ENCODE measurements at regions not wholly inside any gene's neighbourhood (a gene's known extent, or its start where the extent isn't known, plus 50 kb on each side); places are given as distances from the start of the nearest gene placed in this dataset.
"Not testable (repeated sequence)": the region's sequence is repeated elsewhere in the genome, so short reads cannot be mapped to it uniquely, and the experiment has no call there.

DNA sequence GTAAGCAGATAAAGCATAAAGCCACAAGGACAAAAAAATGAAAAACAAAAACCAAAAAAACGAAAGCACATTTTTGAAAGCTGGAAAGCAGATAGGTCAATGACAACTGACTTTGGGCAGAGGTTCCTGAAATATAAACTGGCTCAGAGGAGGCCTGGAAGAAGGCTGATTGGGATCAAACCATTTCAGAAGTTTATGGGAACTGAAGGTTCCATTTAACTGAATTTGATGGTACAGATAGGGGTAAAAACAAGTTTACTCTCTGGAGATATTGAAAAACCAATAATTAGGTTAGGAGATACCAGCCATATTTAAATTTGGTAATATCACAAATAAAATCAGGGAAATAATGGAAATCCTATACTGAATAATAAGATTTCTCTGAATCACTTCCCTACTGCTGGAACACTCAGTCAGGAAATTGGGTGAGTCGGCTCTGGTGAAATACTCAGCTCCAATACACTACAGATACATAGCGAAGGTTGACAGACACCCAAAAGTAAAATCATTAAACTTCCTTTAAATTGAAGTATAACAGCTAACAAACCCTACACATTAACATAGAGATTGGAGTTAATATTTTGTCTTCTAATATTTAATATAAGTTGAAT is 1584.3 kb downstream of the STIM2 start:
- DNase-seq, result no peak

- DNase-seq, result no peak
These were observed 1588.4 kb downstream of the STIM2 start for GRCh38 chr4:28449085-28449484.

- no peak for DNase-seq
These were observed 1590.7 kb downstream of the STIM2 start for GRCh38 chr4:28451346-28451745.

- DNase-seq, result no peak
These were observed 1602.4 kb downstream of the STIM2 start for GRCh38 chr4:28462766-28463700.

GRCh38 chr4:28464823-28465222 is 1604.2 kb downstream of the STIM2 start:
- DNase-seq, result no peak

GRCh38 chr4:28466886-28467285 is 1606.2 kb downstream of the STIM2 start:
- not testable (repeated sequence) for DNase-seq

DNA sequence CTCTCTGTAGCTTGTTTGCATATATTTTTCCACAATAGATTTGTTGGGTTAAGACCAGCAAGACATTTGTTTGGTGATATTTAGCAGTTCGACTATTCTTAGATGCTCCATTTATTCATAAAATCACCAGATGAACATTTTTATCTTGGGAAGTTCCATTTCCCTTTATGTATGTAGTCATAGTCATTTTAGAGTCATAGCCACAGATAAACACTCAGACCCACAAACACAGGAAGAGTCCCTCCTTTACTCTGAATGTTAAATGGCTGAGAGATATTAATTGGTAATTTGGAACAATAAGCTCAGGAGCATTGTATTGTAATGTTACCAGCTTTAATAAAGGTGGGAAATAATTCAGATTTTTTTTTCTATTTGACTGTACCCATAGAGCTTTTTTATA is 1608.7 kb downstream of the STIM2 start:
- no peak for DNase-seq

DNA sequence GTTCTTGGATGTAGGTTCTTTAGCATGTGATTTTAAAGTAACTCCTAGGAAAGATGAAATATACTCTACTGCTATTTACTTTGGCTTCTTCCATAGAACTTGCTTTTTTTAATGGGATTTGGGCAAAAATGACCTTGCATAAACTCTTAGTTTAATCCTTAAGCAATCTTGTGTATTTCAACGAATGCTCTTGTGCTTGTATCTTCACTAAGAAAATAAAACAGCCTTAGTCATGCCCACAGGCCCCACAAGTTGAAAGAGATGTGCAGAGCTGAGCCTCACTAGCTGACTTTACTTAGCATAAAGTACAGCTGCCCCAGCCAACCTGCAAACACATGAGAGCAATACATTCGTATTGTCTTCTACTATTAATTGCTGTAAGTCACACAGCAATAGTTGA is 1609.2 kb downstream of the STIM2 start:
- no peak for DNase-seq

GRCh38 chr4:28475381-28475780 is 1614.7 kb downstream of the STIM2 start:
- DNase-seq, result no peak

DNA sequence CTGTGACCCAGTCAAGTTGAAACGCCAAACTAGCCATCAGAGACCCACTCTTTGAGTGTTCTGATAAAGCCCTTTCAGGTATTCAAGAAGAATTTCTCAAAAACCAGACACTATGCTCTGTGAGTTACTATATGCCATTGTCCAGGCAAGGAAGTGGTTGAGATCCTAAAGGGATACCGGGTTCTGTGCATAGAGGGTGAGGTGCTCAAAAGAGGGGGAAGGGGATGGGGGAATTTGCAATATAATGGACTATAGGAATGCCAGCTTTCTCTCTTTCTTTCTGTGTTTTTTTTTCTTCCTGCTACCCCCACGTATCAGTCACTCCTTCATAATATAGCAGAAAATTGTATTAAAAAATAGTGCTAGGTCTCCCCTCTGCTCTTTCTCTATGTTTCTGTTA is 1619.0 kb downstream of the STIM2 start:
- DNase-seq, result no peak

DNA sequence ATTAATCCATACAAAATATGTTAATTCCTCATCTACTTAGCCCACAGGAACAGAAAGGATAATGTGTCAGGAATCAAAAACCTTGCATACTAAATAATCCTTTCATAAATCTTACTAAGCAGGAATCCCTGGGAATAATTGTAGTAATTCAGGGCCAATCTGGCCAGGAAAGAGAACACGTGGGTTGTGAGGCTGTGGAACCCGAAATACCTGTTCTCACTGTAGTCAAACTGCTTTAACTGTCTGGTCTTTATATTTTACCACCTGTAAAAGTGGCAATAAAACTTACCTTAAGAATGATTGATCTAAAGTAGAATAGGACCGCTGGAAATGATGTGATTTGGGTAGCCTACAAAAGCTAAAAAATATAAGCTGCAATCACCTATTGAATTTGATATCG is 1620.9 kb downstream of the STIM2 start:
- no peak for DNase-seq

DNA sequence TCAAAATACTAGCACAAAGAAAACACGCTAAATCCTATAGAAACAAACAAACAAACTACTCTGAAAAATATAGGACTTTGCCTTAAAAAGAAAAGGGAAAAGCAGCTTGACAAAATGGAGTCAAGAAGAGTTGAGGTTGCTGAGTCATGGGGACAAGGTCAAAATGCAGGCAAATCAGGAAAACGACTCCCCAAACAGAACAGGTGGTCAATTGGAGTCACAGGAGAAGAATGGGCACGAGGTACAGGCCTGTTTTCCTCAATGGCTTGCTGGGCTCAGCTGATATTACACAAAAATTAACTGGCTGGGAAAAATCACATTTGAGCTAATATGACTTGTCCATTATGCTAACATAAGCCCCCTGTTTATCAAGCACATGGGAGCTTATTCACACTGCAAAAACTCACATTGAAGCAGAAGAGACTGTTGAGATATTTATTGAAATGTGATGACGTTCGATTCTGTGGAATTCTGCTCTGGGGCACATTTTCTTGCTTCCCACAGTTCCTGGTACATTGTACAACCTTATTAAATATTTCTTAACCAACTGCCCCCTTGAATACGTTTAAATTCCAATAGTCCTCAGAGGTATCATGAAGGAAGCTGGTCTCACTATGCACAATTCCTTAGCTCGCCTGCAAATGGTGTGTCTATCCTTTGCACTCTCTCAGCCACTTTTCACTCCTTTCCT is 1622.1 kb downstream of the STIM2 start:
- DNase-seq, result no peak

DNA sequence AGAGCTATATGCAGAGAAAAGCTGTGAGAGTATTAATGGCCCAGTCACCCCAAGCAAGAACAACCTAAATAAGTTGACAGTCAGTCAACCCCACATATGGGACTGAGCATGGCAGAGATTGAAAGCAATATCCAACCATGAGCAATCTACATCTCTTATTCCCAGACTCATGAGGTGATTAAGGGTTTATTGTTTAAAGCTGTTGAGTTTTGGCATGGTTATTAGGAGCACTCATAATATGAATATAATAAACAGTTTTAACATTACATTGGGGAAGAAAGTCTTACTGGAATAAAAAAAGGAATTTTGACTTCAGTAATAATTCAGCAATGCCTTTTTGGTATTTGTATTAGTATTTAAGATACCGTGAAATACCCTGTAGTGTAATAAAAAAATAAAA is 1627.4 kb downstream of the STIM2 start:
- DNase-seq, result no peak

DNA sequence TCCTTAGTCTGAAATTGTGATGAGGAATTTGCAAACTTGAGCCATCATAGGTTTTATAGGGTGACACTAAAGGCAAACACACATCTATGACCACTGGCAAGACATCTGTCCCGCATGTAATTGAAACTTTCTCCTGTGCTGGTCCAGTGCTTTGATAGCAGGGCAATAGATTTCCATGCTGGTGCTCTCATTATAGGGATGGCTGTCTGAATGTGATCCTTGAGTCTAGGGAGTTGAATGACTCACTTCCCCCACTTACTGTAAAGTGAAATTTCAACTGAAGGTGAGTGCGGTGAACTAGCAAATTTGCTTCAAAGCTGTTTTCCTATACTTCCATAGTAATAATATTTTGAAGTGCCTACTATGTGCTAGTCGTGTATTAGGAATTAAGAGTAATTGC is 1630.0 kb downstream of the STIM2 start:
- DNase-seq, result no peak

- DNase-seq, result no peak
These were observed 1644.4 kb downstream of the STIM2 start for GRCh38 chr4:28505064-28505463.

DNA sequence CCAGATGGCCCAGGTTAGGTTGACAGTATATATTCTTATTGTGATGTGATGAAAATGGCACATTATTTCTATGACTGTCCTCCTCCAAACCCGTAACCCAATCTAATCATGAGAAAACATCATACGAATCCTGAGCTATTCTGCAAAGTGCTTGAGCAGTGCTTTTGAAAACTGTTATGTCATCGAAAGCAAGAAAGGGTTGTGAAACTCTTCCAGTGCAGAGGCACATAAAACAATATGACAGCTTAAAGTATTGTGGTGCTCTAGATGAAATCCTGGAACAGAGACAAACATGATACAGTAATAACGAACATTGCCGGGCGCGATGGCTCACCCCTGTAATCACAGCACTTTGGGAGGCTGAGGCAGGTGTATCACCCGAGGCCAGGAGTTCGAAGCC is 1648.0 kb downstream of the STIM2 start:
- no peak for DNase-seq

GRCh38 chr4:28514766-28515165 is 1654.1 kb downstream of the STIM2 start:
- not testable (repeated sequence) for DNase-seq

DNA sequence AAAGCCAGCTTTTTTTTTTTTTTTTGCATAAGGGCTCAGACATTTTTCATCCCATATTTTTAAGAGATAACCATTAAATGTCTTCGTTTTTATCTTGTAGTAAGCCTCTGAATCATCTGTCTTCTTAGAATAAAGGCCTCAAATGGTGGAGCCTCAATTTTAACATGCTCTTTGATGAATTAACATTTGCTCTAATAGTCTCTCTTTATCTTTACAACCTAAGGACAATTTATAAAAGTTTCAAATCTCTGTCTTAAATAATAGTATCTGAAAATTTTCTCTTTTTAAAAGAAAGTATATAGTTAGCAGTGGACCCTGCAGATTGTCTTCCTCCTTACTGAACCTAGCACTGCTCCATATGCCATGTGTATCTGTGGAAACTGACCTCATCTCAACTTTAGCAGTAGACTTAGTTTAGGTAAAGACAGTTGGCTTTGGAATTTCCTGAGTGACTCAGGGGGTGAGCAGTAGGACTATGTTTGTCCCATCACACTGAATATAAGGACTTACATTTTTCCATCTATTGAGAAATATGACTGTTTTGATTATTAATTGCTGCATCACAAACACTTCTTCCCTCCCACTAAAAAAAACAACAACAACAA is 1658.0 kb downstream of the STIM2 start:
- no peak for DNase-seq

GRCh38 chr4:28523681-28524190 is 1663.1 kb downstream of the STIM2 start:
- DNase-seq, result no peak

GRCh38 chr4:28536124-28536523 is 1675.5 kb downstream of the STIM2 start:
- no peak for DNase-seq

DNA sequence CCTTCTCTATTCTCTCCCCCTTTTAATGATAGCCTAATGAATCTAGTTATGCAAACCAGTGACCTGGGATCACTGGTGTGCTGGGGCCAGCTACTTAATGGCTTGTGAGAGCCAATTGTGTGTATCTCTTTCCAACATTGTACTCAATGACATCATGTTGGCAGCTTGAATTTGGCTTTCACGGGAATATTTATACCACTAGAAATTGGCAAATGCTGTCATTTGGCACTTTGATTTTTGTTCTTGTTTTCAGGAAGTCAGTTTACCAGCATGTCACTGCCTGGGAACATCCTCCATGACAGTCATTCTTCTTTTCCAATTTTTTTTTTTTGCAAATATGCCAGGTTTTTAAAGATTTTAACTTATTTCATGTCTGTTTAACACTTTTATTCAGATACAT is 1685.3 kb downstream of the STIM2 start:
- DNase-seq, result no peak

DNA sequence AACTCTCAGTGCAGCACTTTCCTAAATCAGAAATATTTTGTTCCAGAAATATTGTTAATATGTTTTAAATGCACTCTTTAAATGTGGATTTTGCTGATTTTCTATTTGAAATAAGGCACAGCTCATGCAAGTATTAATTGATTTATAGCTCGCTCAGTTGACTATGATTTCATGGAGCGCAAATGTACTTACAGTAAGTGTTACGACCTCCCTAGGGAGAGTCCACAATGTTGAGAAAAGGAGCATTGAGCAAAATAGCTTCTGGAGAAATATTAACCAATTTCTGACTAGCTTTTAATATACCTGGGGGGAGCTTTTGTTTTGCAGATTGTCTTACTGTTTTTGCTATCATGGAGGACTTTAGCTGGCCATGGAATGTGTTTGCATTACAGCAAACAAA is 1687.5 kb downstream of the STIM2 start:
- DNase-seq, result no peak

- DNase-seq, result no peak
These were observed 1688.0 kb downstream of the STIM2 start for GRCh38 chr4:28548594-28548993.
